ENCODE measurements at regions not wholly inside any gene's neighbourhood (a gene's known extent, or its start where the extent isn't known, plus 50 kb on each side); places are given as distances from the start of the nearest gene placed in this dataset.

DNA sequence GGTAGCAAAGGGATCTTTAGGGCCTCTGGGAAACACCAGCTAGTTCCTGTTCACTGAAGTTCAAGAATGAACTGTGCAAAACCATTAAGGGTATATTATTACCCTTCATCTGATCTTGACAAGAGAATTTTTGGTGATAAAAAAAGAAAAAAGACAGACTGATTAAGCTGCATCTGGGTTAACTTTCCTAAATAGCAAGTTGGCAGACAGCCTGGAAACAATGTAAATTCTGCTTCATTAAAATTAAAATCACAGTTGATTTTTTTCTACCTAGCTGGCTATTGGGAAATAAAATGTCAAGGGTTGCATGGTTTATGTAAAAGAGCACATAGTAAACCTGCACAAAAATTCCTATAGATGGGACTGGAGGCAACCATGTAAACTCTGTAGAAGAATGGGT is 126.6 kb upstream of the PRKD1 start:
- Histone ChIP-seq H2AFZ (ENCODE audit: low read length) (no peak overlapping the region), H3K36me3 (ENCODE audit: control insufficient read depth, insufficient read depth, low read length) (no peaks in the 10 kb centered on the region), H3K4me1 (ENCODE audit: control insufficient read depth, extremely low read depth, insufficient read depth, low read length) (no peaks in the 10 kb centered on the region), H3K79me2 (ENCODE audit: control insufficient read depth, insufficient read depth, low read length) (no peaks in the 10 kb centered on the region), H3K9me3 (ENCODE audit: control insufficient read depth, insufficient read depth, low read depth, low read length) (no peaks in the 10 kb centered on the region), H3K9ac (ENCODE audit: insufficient read depth, low read length) (no peak overlapping the region), H3K27ac (ENCODE audit: insufficient read depth, low read length) (no peak overlapping the region), H3K27me3 (ENCODE audit: control insufficient read depth, insufficient read depth, low read length) (no peaks in the 10 kb centered on the region), H4K20me1 (ENCODE audit: control insufficient read depth, extremely low read depth, insufficient read depth, low read length) (no peaks in the 10 kb centered on the region), H3K4me2 (ENCODE audit: extremely low read depth, insufficient read depth, low read length) (no peak overlapping the region), H3K4me3 (replicated peaks in 1 of 4; ENCODE audit: control extremely low read depth in 1 of 4, insufficient read depth in 1 of 4, low read depth in 3 of 4, low read length in 4 of 4) (no peak overlapping the region)
- TF ChIP-seq EZH2 (IDR thresholded peaks at IDR 0.05; ENCODE audit: low read length, missing control alignments): no peak
- TF ChIP-seq, protein P1, sequence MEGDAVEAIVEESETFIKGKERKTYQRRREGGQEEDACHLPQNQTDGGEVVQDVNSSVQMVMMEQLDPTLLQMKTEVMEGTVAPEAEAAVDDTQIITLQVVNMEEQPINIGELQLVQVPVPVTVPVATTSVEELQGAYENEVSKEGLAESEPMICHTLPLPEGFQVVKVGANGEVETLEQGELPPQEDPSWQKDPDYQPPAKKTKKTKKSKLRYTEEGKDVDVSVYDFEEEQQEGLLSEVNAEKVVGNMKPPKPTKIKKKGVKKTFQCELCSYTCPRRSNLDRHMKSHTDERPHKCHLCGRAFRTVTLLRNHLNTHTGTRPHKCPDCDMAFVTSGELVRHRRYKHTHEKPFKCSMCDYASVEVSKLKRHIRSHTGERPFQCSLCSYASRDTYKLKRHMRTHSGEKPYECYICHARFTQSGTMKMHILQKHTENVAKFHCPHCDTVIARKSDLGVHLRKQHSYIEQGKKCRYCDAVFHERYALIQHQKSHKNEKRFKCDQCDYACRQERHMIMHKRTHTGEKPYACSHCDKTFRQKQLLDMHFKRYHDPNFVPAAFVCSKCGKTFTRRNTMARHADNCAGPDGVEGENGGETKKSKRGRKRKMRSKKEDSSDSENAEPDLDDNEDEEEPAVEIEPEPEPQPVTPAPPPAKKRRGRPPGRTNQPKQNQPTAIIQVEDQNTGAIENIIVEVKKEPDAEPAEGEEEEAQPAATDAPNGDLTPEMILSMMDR (conservative IDR thresholded peaks at IDR 0.05 in 1 of 2, IDR thresholded peaks at IDR 0.05 in 1 of 2; ENCODE audit: low read depth in 1 of 2, low read length in 2 of 2): no peak
- peak in 1 of 2 donors; percentile 6 for DNase-seq (ENCODE audit: low read depth in 2 of 2)

- Histone ChIP-seq H4K20me1 (ENCODE audit: control insufficient read depth, extremely low read depth, insufficient read depth, low read length) (no peaks in the 10 kb centered on the region), H3K4me1 (ENCODE audit: control insufficient read depth, extremely low read depth, insufficient read depth, low read length) (no peaks in the 10 kb centered on the region), H3K27me3 (ENCODE audit: control insufficient read depth, insufficient read depth, low read length) (no peaks in the 10 kb centered on the region), H2AFZ (ENCODE audit: low read length) (no peak overlapping the region), H3K36me3 (ENCODE audit: control insufficient read depth, insufficient read depth, low read length) (no peaks in the 10 kb centered on the region), H3K79me2 (ENCODE audit: control insufficient read depth, insufficient read depth, low read length) (no peaks in the 10 kb centered on the region), H3K9me3 (ENCODE audit: control insufficient read depth, insufficient read depth, low read depth, low read length) (no peaks in the 10 kb centered on the region), H3K9ac (ENCODE audit: insufficient read depth, low read length) (no peak overlapping the region), H3K4me2 (ENCODE audit: extremely low read depth, insufficient read depth, low read length) (no peak overlapping the region), H3K4me3 (replicated peaks in 1 of 4; ENCODE audit: control extremely low read depth in 1 of 4, insufficient read depth in 1 of 4, low read depth in 3 of 4, low read length in 4 of 4) (no peak overlapping the region), H3K27ac (ENCODE audit: insufficient read depth, low read length) (no peak overlapping the region)
- TF ChIP-seq EZH2 (IDR thresholded peaks at IDR 0.05; ENCODE audit: low read length, missing control alignments): no peak
- TF ChIP-seq, protein P1 (conservative IDR thresholded peaks at IDR 0.05 in 1 of 2, IDR thresholded peaks at IDR 0.05 in 1 of 2; ENCODE audit: low read depth in 1 of 2, low read length in 2 of 2): no peak
- DNase-seq (ENCODE audit: low read depth in 2 of 2): peak in 1 of 2 donors; percentile 12
Measured at GRCh38 chr14:30058401-30058800, 130.8 kb upstream of the PRKD1 start.

DNA sequence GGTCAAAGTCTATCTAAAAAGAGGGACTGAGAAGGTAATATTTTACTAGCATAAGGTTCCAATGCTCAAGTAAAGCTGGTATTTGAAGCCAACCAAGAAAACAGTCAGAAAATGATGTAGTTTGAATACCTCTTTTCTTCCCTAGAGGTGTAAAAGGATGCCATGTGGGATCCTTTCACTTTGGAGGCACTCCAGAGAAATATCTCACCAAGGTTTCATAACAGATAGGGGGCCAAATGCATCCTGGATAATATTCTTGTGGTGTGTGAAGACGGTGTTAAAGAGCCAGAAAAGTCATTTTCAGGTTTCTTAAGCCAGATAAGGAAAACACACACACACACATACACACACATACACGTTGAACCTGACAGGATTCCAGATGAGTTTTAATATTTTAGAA is 136.1 kb upstream of the PRKD1 start:
- no peak for TF ChIP-seq EZH2 (IDR thresholded peaks at IDR 0.05; ENCODE audit: low read length, missing control alignments)
- TF ChIP-seq, protein P1 (conservative IDR thresholded peaks at IDR 0.05 in 1 of 2, IDR thresholded peaks at IDR 0.05 in 1 of 2; ENCODE audit: low read depth in 1 of 2, low read length in 2 of 2): no peak
- Histone ChIP-seq H2AFZ (ENCODE audit: low read length) (no peak overlapping the region), H3K9me3 (ENCODE audit: control insufficient read depth, insufficient read depth, low read depth, low read length) (no peaks in the 10 kb centered on the region), H3K27me3 (ENCODE audit: control insufficient read depth, insufficient read depth, low read length) (no peaks in the 10 kb centered on the region), H3K4me2 (ENCODE audit: extremely low read depth, insufficient read depth, low read length) (no peak overlapping the region), H3K4me3 (replicated peaks in 1 of 4; ENCODE audit: control extremely low read depth in 1 of 4, insufficient read depth in 1 of 4, low read depth in 3 of 4, low read length in 4 of 4) (no peak overlapping the region), H3K36me3 (ENCODE audit: control insufficient read depth, insufficient read depth, low read length) (no peaks in the 10 kb centered on the region), H3K27ac (ENCODE audit: insufficient read depth, low read length) (no peak overlapping the region), H3K4me1 (ENCODE audit: control insufficient read depth, extremely low read depth, insufficient read depth, low read length) (no peaks in the 10 kb centered on the region), H3K79me2 (ENCODE audit: control insufficient read depth, insufficient read depth, low read length) (no peaks in the 10 kb centered on the region), H4K20me1 (ENCODE audit: control insufficient read depth, extremely low read depth, insufficient read depth, low read length) (no peaks in the 10 kb centered on the region), H3K9ac (ENCODE audit: insufficient read depth, low read length) (no peak overlapping the region)
- no peak for DNase-seq (ENCODE audit: low read depth in 2 of 2)
